ENCODE measurements at regions not wholly inside any gene's neighbourhood (a gene's known extent, or its start where the extent isn't known, plus 50 kb on each side); places are given as distances from the start of the nearest gene placed in this dataset.

- Histone ChIP-seq H3K79me2 (ENCODE audit: insufficient read depth, low read length) (no peaks in the 10 kb centered on the region), H3K4me2 (ENCODE audit: low read length) (no peak overlapping the region), H3K36me3 (ENCODE audit: control insufficient read depth in 1 of 2, insufficient read depth in 2 of 2, low read length in 2 of 2) (no peaks in the 10 kb centered on the region), H3K9me2 (ENCODE audit: insufficient read depth) (no peaks in the 10 kb centered on the region), H3K9ac (ENCODE audit: low read length) (no peak overlapping the region), H3K27ac (ENCODE audit: low read depth, low read length) (no peak overlapping the region), H3K9me3 (ENCODE audit: control insufficient read depth in 1 of 2, insufficient read depth in 1 of 2, low read depth in 1 of 2, low read length in 2 of 2) (no peaks in the 10 kb centered on the region), H3K27me3 (ENCODE audit: insufficient read depth, low read length) (no peaks in the 10 kb centered on the region), H4K20me1 (ENCODE audit: insufficient read depth) (no peaks in the 10 kb centered on the region), H2AFZ (ENCODE audit: low read depth, low read length, poor library complexity, severe bottlenecking) (no peak overlapping the region), H3K4me1 (ENCODE audit: control insufficient read depth in 1 of 2, insufficient read depth in 2 of 2, low read length in 2 of 2) (no peaks in the 10 kb centered on the region), H3K4me3 (replicated peaks in 1 of 2; ENCODE audit: low read depth in 1 of 2, low read length in 2 of 2) (no peak overlapping the region)
- ChIA-PET CTCF (interaction anchor here (1.4 to 1.6 kb wide), 3 partner anchors 9 to 1169 kb away, joined by 3 to 7 read pairs (median 5); no protein-coding TSS in a partner anchor), RAD21 (ENCODE audit: low non-redundant PET in 1 of 2, low total read pairs in 2 of 2, uncharacterized antibody in 2 of 2, unreplicated experiment in 2 of 2) (no interaction called here), POLR2A (no interaction called here)
- no TSS peak for BruUV-seq (replicated peaks)
- TF ChIP-seq EGR1 (IDR thresholded peaks at IDR 0.05; ENCODE audit: low read depth), result no peak
- no peak for TF ChIP-seq REST (IDR thresholded peaks at IDR 0.05; ENCODE audit: low read depth)
- no peak for TF ChIP-seq SRF (IDR thresholded peaks at IDR 0.05; ENCODE audit: low read depth)
- no peak for TF ChIP-seq ZFX (IDR thresholded peaks at IDR 0.05)
- no peak for TF ChIP-seq CBX3 (IDR thresholded peaks at IDR 0.05; ENCODE audit: low read depth)
- no peak for TF ChIP-seq SIN3A (IDR thresholded peaks at IDR 0.05; ENCODE audit: low read depth)
- TF ChIP-seq SP1 (IDR thresholded peaks at IDR 0.05; ENCODE audit: low read depth), result no peak
- TF ChIP-seq CEBPB (IDR thresholded peaks at IDR 0.05; ENCODE audit: low read depth), result no peak
- TF ChIP-seq YY1 (IDR thresholded peaks at IDR 0.05; ENCODE audit: extremely low read depth, insufficient replicate concordance, low read depth, low read length), result no peak
- TF ChIP-seq ATF3 (IDR thresholded peaks at IDR 0.05), result no peak
- TF ChIP-seq EZH2phosphoT487 (IDR thresholded peaks at IDR 0.05; ENCODE audit: borderline replicate concordance), result no peak
- no peak for TF ChIP-seq ZNF274 (IDR thresholded peaks at IDR 0.05; ENCODE audit: low read depth, low read length)
- no peak for TF ChIP-seq ELF1 (IDR thresholded peaks at IDR 0.05; ENCODE audit: borderline replicate concordance, low read depth)
- no peak for TF ChIP-seq JUND (IDR thresholded peaks at IDR 0.05)
- no peak for TF ChIP-seq MAX (IDR thresholded peaks at IDR 0.05)
- no peak for TF ChIP-seq RAD21 (IDR thresholded peaks at IDR 0.05; ENCODE audit: low read depth)
- no peak for TF ChIP-seq POLR2AphosphoS5 (IDR thresholded peaks at IDR 0.05; ENCODE audit: low read depth, low read length)
- no peak for TF ChIP-seq FOSL1 (IDR thresholded peaks at IDR 0.05; ENCODE audit: low read depth)
- TF ChIP-seq TCF7L2 (IDR thresholded peaks at IDR 0.05; ENCODE audit: borderline replicate concordance, extremely low read depth, insufficient read depth, insufficient read length), result no peak
- no peak for TF ChIP-seq CTCF (IDR thresholded peaks at IDR 0.05 in 2 of 3, conservative IDR thresholded peaks at IDR 0.05 in 1 of 3; ENCODE audit: borderline replicate concordance in 1 of 3, insufficient read depth in 1 of 3, low read depth in 2 of 3, low read length in 2 of 3)
- intact Hi-C loops (cut with micrococcal nuclease), result no loop called here
- DNase-seq (ENCODE audit: low read depth, low spot score) (no peak), ATAC-seq (no peak)
Observed at GRCh38 chr7:47092336-47092735, 489.6 kb downstream of the TNS3 start.
